ENCODE measurements at regions not wholly inside any gene's neighbourhood (a gene's known extent, or its start where the extent isn't known, plus 50 kb on each side); places are given as distances from the start of the nearest gene placed in this dataset.

- BruUV-seq (replicated peaks) = no TSS peak
- CTCF ChIA-PET = interaction anchor here (1.6 kb wide), 2 partner anchors 11 to 125 kb away, joined by 5 to 9 read pairs; no protein-coding TSS in a partner anchor
These were observed 50.4 kb upstream of the CDKN2AIPNL start for GRCh38 chr5:134462047-134462575.

More at GRCh38 chr5:134462047-134462575, 50.4 kb upstream of the CDKN2AIPNL start:
- no peaks in the 10 kb centered on the region for H4K20me1 ChIP-seq (ENCODE audit: control insufficient read depth, insufficient read depth)
- H3K27ac ChIP-seq (ENCODE audit: control insufficient read depth, insufficient read depth) = no peak overlapping the region
- ChIA-PET POLR2A (interaction anchor here (1.1 kb wide), 1 partner anchor 25 kb away, joined by 3 read pairs; no protein-coding TSS in a partner anchor), SMC1A (ENCODE audit: uncharacterized antibody, unreplicated experiment) (interaction anchor here (1.1 kb wide), 1 partner anchor 14 kb away, joined by 3 read pairs; no protein-coding TSS in a partner anchor), RAD21 (ENCODE audit: unreplicated experiment) (interaction anchor here (0.5 kb wide), 1 partner anchor 81 kb away, joined by 4 read pairs; no protein-coding TSS in a partner anchor)
- 40% methylated on average over 2 of the region's 2 CpGs for WGBS (ENCODE audit: insufficient coverage, insufficient replicate concordance, low lambda C conversion rate, missing lambda C conversion rate)
- no peaks in the 10 kb centered on the region; a peak in 1 of 4 replicates for H3K27me3 ChIP-seq (replicated peaks in 1 of 2; ENCODE audit: control insufficient read depth in 2 of 2, insufficient read depth in 2 of 2, low read length in 1 of 2)
- H3K79me2 ChIP-seq (ENCODE audit: control insufficient read depth, insufficient read depth, low read length) = no peaks in the 10 kb centered on the region
- H3K4me3 ChIP-seq = no peak overlapping the region
- H3K4me2 ChIP-seq (ENCODE audit: control insufficient read depth, insufficient read depth) = no peak overlapping the region
- intact Hi-C loops (cut with micrococcal nuclease; ENCODE audit: unreplicated experiment) (no loop called here), in situ Hi-C loops (cut with MboI) (no loop called here)
- DNase-seq (ENCODE audit: low read depth, low spot score) (no peak), FAIRE-seq (no peak), ATAC-seq (no peak)
- H3K36me3 ChIP-seq (ENCODE audit: control insufficient read depth in 2 of 2, insufficient read depth in 2 of 2, low read length in 1 of 2) = no peaks in the 10 kb centered on the region
- H3K4me1 ChIP-seq (ENCODE audit: control insufficient read depth, insufficient read depth, low read length) = peaks cover 11% of the 10 kb centered on the region
- no peak overlapping the region for H2AFZ ChIP-seq (ENCODE audit: control insufficient read depth, low read depth, low read length)
- TF ChIP-seq STAT3 (IDR thresholded peaks at IDR 0.05; ENCODE audit: low read depth, low read length) = no peak
- TF ChIP-seq MXI1 (IDR thresholded peaks at IDR 0.05; ENCODE audit: low read depth, low read length) = no peak
- no peak for TF ChIP-seq ZBTB40 (IDR thresholded peaks at IDR 0.05; ENCODE audit: borderline replicate concordance)
- no peak for TF ChIP-seq STAT1 (conservative IDR thresholded peaks at IDR 0.05)
- no peak for TF ChIP-seq E4F1 (IDR thresholded peaks at IDR 0.05; ENCODE audit: borderline replicate concordance, partially characterized antibody)
- TF ChIP-seq BHLHE40 (IDR thresholded peaks at IDR 0.05; ENCODE audit: borderline replicate concordance in 1 of 2, low read depth in 2 of 2, low read length in 1 of 2) = no peak
- TF ChIP-seq LARP7 (IDR thresholded peaks at IDR 0.05) = no peak
- TF ChIP-seq BCL3 (IDR thresholded peaks at IDR 0.05; ENCODE audit: borderline replicate concordance, insufficient read depth, low read depth, low read length, poor library complexity, severe bottlenecking) = no peak
- H3K9ac ChIP-seq (ENCODE audit: control insufficient read depth, insufficient read depth, low read length) = no peak overlapping the region
- no peaks in the 10 kb centered on the region for H3K9me3 ChIP-seq (replicated peaks; ENCODE audit: control insufficient read depth, insufficient read depth, low read length)

Measured in GM12878 (cell line).